ENCODE measurements at regions not wholly inside any gene's neighbourhood (a gene's known extent, or its start where the extent isn't known, plus 50 kb on each side); places are given as distances from the start of the nearest gene placed in this dataset.

GRCh38 chr9:106404137-106404536, 458.8 kb upstream of the ZNF462 start:
- Histone ChIP-seq H3K4me3 (replicated peaks in 1 of 3; ENCODE audit: insufficient read depth in 1 of 3, low read depth in 1 of 3, low read length in 3 of 3) (no peak overlapping the region), H4K20me1 (replicated peaks; ENCODE audit: control insufficient read depth, extremely low read depth, insufficient read depth, low read length) (no peaks in the 10 kb centered on the region), H3K4me1 (ENCODE audit: control insufficient read depth, extremely low read depth, insufficient read depth, low read length) (no peaks in the 10 kb centered on the region), H3K79me2 (ENCODE audit: control insufficient read depth, insufficient read depth, low read length) (no peaks in the 10 kb centered on the region), H3K27ac (ENCODE audit: insufficient read depth, low read depth, low read length) (no peak overlapping the region), H3K36me3 (ENCODE audit: control insufficient read depth in 2 of 2, extremely low read depth in 1 of 2, insufficient read depth in 2 of 2, low read length in 2 of 2) (no peaks in the 10 kb centered on the region), H3K9me1 (replicated peaks; ENCODE audit: control insufficient read depth, extremely low read depth, insufficient read depth, low read length) (no peaks in the 10 kb centered on the region), H3K4me2 (ENCODE audit: insufficient read depth, low read length) (no peak overlapping the region), H3K9ac (replicated peaks; ENCODE audit: extremely low read depth, insufficient read depth, low read length) (no peak overlapping the region), H3K27me3 (ENCODE audit: control insufficient read depth in 2 of 2, insufficient read depth in 2 of 2, low read length in 2 of 2) (no peaks in the 10 kb centered on the region), H2AFZ (ENCODE audit: low read depth, low read length) (no peak overlapping the region), H3K9me3 (replicated peaks; ENCODE audit: control insufficient read depth, insufficient read depth, low read length) (no peaks in the 10 kb centered on the region)
- ChIA-PET POLR2A (no interaction called here), CTCF (no interaction called here)
- FAIRE-seq (no peak), DNase-seq (ENCODE audit: low read depth, low spot score) (no peak)
- dilution Hi-C loops (cut with MboI; ENCODE audit: extremely low pct_ligation_motif_present, low sequenced_read_pairs) (no loop called here), intact Hi-C loops (cut with micrococcal nuclease) (no loop called here)
- BruUV-seq (replicated peaks), result no TSS peak
- TF ChIP-seq GATA2 (IDR thresholded peaks at IDR 0.05; ENCODE audit: insufficient read depth, insufficient read length, low read depth, low read length) (no peak), POLR2A (IDR thresholded peaks at IDR 0.05; ENCODE audit: low read depth, low read length) (no peak), EZH2 (IDR thresholded peaks at IDR 0.05; ENCODE audit: borderline replicate concordance, low read depth, low read length, severe bottlenecking) (no peak), POLR2AphosphoS5 (IDR thresholded peaks at IDR 0.05; ENCODE audit: insufficient read depth, low read depth, low read length) (no peak), MYC (IDR thresholded peaks at IDR 0.05; ENCODE audit: low read depth, low read length) (no peak), CTCF (IDR thresholded peaks at IDR 0.05; ENCODE audit: extremely low read depth in 1 of 2, insufficient read depth in 1 of 2, low read depth in 1 of 2, low read length in 2 of 2) (no peak), JUN (IDR thresholded peaks at IDR 0.05; ENCODE audit: borderline replicate concordance, insufficient read depth, insufficient read length, low read depth) (no peak)
- TF ChIP-seq, protein P1, sequence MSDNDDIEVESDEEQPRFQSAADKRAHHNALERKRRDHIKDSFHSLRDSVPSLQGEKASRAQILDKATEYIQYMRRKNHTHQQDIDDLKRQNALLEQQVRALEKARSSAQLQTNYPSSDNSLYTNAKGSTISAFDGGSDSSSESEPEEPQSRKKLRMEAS (IDR thresholded peaks at IDR 0.05; ENCODE audit: insufficient read depth, insufficient read length), result no peak
